ENCODE measurements at regions not wholly inside any gene's neighbourhood (a gene's known extent, or its start where the extent isn't known, plus 50 kb on each side); places are given as distances from the start of the nearest gene placed in this dataset.

- Histone ChIP-seq H3K4me3 (no peak overlapping the region), H3K27me3 (no peaks in the 10 kb centered on the region), H3K27ac (no peak overlapping the region), H3K9me3 (peaks cover 0 to 5% (median 0%) of the 10 kb centered on the region in 3 donors), H3K36me3 (no peaks in the 10 kb centered on the region), H3K4me1 (no peaks in the 10 kb centered on the region)
- 88 to 92% methylated on average over 4 of the region's 4 CpGs for WGBS, 2 donors
- intact Hi-C loops (cut with DNase I), result no loop called here
- TF ChIP-seq CTCF (IDR thresholded peaks at IDR 0.05), result no peak
- no peak for TF ChIP-seq POLR2A (IDR thresholded peaks at IDR 0.05)
- no peak for DNase-seq
Measured at GRCh38 chr3:152785051-152785450, 49.9 kb upstream of the P2RY1 start.

Measured in esophagus squamous epithelium (tissue), 5 donors.